NCI-H1092 (cell line): ENCODE measurements at regions not wholly inside any gene's neighbourhood (a gene's known extent, or its start where the extent isn't known, plus 50 kb on each side); places are given as distances from the start of the nearest gene placed in this dataset.
"Not testable (repeated sequence)": the region's sequence is repeated elsewhere in the genome, so short reads cannot be mapped to it uniquely, and the experiment has no call there.

ENCODE experiments used
- DNase-seq: peaks from one replicate; lab custom pipeline; 2025; lab: John Stamatoyannopoulos, UW

DNA sequence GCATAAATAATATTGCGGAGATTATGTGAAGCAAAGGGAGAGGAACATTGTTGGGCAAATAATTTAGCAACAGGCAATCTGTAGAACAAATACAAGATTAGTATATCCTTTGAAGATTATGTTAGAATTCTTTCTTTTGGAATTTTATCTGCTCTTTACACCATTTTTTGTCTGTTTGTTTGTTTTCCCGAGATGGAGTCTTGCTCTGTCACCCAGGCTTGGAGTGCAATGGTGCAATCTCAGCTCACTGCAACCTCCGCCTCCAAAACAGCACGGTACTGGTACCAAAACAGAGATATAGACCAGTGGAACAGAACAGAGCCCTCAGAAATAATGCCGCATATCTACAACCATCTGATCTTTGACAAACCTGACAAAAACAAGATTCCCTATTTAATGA, 250.3 kb downstream of the FSIP2 start:
- not testable (repeated sequence) for DNase-seq

DNA sequence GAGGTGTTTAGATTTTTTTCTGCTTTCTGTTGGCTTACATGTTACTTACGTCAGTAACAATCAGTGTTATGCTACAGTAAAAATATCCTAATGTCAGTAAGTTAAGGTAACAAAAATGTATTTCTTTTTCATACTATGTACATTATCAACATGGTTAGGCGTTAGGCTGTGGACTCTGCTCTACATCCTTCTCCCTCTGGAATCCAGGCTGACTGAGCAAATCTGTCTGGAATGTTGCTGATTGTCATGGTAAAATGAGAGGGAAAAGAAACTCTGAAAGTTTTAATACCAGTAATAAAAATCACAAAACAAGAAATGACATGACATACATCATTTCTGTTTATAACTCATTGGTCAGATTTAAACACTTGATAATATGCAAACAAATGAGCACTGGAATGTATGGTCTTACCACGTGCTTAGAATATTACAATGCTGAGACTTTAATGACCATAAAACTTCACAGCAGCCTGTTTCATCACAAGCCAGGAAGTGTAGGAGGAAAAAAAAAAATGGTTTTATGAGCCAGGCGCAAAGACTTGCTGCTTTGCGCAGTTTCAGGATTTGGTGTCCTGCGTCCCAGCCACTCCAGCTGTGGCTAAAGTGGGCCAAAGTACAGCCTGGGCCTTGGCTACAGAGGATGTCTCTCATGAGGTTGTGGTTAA, 252.4 kb downstream of the FSIP2 start:
- DNase-seq: no peak

DNA sequence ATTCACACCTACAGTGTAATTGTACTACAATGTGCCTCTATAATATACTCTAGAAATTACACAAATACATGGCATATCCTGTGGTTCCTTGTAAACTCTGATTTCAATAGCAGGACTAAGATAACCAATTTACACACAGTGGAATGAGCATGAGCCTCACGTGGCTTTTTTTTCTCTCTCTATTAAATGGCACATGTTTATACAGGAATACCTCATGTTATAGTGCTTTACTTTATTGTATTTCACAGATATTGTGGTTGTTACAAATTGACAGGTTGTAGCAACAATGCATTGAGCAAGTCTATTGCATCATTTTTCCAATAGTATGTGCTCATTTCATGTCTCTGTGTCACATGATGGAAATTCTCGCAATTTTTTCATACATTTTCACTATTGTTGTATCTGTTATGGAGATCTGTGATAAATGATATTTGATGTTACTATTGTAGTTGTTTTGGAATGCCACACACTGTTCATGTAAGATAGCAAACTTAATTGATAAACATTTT, 260.0 kb downstream of the FSIP2 start:
- DNase-seq: no peak

DNA sequence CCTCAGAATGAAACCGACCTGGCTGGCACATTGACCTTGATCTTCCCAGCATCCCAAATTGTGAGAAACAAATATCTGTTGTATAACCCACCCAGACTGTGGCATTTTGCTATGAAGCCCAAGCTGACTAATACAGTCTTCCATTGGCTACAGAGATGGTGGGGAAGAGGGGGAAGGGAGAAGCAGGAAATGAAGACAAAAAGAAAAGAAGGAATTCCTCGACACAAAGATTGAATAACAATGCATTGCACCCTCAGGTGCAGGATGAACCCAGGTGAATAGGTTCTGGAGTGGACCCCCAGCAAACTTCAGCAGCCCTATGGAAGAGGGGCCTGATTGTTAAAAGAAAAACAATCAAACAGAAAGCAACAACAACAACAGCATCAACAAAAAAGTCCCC, 270.7 kb downstream of the FSIP2 start:
- DNase-seq: no peak

DNA sequence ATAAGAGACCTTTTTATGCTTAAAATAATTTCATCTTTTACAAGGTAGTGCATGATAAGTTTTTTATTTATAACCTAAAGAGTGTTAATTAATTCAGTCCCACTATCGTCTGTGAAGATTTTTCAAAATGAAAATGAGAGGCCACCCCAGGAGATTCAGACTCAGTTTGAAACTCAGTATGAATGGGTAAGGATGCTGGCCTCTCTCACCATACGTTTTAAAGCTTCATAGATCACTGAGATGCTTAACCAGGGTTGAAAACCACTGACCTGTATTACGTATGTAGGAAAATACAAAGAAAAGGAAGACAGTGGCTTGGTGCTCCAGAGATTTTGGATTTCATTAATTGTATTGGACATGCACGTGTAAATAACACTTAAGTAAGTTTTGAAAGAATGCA, 278.7 kb downstream of the FSIP2 start:
- no peak for DNase-seq

- no peak for DNase-seq
These were observed 286.3 kb downstream of the FSIP2 start for GRCh38 chr2:186024921-186025320.

DNA sequence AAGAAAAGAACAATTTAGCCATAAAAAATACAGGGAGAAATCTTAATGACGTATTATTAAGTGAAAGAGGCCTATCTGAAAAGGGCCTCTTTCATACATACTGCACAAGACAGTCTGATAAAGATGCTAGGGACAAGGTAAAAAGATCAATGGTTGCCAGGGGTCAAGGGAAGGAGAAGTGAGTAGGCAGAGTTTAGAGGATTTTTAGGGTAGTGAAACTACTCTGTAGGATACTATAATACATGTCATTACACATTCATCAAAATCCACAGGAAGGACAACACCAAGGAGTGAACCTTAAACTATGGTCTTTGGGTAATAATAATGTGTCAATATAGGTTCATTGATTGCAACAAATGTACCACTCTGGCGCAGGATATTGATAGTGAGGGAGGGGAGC, 289.3 kb downstream of the FSIP2 start:
- no peak for DNase-seq

GRCh38 chr2:186031229-186031628, 292.6 kb downstream of the FSIP2 start:
- no peak for DNase-seq

- no peak for DNase-seq
These were observed 293.6 kb downstream of the FSIP2 start for GRCh38 chr2:186032102-186032738.

DNA sequence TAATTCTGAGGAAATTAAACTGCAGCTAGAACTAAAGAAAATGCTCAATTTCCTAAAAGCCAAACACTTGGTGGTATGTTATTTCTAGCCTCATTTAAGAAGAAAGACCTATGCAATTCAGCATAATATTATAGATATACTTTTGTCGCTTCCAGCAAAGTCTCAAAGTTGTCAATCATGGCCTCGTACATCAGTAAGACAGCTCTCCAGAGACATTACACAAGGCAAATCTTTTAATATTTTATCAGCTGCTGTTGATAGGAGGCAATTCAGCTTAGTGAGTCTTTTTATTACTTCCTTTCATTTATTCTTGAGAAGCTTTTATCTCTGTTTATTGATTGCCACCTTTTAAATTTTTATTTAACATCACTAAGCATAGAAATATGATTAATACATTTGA, 294.3 kb downstream of the FSIP2 start:
- no peak for DNase-seq

DNA sequence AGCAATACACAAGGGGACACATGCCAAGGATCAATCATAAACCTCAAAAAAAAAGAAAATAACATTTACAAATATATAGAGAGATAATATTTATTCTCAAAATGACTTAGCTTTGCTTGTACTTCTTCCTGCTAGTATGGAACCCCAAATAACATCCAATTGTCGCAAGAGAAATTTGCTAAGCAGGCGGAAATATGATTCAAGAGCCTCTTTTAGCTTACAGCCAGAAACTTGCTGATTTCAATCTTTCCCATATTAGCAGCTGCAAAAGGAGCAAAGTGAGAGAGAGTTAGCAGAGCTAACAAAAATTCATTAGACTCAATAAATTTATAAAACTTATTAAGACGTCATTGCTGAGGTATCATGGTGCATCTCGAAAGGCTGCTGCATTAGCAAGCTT, 294.9 kb downstream of the FSIP2 start:
- DNase-seq: no peak

DNA sequence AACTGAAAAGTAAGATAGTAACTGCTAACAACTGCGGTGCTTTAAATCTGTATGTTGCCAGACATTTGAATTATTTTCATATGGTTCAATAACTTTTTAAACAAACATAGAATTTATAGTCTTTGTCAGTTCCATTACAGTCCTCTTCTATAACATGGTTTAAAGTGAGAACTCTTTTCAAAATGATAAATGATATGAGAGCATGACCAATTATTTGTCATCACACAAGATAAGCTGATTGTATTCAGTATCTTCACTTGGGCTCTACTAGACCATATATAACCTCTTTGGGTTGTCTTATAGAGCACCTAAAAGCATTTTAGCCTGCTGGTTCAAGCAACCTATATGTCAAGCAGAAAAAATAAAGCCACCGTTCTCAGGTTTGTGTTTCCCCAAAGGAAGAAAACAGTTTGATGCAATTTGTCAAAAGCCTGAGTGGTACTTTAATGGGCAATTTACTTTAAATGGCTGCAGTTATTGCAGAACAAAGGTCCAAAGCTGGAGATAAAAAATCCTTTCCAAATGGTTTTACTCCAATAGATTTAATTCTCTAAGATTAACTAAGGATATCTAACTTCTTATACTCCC, 298.4 kb downstream of the FSIP2 start:
- DNase-seq: no peak

DNA sequence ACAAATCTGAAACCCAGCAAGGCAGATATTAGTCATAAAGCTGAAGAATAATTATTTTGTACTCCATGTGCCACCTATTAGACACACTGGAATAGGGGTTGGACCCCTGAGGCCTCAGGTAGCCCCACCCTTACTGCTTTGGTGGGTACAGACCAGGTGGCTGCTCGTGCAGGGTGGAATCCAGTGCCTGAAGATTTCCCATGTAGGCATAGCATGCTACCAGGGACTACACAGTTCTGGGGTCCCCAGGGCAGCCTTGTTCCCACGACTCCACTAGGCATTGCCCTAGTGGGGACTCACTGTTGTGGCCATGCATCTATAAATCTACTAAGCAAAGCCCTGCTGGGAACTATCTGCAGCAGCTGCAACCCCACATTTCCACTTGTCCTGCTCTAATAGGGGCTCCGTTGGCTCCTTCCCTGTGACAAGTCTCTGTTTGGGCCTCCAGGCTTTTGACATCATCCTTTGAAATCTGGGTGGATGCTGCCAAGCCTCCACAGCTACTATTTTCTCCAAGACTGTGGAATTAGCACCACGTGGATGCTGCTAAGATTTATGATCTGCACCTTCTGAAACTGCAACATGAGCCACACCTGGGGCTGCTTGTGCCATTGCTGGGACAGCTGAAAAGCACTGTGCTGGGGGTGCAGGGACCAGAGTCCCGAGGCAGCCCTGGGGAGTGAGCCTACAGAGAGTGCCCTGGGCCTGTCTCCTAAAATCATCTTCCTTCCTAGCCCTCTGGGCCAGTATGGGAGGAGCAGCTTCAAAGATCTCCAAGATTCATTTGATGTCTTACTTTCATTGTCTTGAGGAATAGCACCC, 303.8 kb downstream of the FSIP2 start:
- DNase-seq: no peak

DNA sequence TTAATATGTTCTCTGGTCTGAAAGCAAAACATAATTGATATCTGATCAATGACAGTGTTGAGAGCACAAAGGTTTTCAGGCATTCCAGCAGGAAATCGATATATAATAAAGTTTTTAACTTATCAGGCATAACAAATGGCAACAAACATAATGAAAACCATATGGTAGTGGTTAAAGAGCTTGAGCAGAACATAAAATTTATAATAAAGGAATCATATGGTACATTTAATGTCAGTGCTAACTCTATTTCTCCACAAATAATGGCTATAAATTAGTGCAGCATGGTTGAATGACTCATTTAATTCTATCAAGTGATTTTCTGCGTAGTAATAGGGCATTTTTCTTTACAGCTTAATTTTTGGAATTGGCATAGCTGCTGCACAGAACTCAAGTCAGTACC, 306.2 kb downstream of the FSIP2 start:
- DNase-seq: no peak

DNA sequence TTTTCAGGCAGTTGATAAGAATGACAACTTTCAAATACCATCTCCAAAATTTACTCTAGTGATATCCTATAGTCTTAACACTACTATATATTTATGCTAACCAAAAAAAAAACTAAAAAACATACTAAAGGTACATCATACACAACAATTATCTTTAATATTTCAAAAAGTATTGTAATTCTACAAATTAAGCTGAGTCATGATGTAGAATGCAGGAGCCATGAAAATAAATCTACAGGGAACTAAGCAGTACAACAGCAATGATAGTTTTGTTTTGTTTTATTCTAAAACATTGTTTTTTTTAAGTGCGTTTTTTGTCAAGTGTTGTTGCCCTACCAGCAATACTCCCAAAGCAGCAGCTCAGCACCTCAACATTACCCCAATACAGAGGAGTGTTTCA, 314.3 kb downstream of the FSIP2 start:
- DNase-seq: no peak

GRCh38 chr2:186058614-186059013, 320.0 kb downstream of the FSIP2 start:
- DNase-seq: no peak

GRCh38 chr2:186059096-186059495, 320.5 kb downstream of the FSIP2 start:
- no peak for DNase-seq

DNA sequence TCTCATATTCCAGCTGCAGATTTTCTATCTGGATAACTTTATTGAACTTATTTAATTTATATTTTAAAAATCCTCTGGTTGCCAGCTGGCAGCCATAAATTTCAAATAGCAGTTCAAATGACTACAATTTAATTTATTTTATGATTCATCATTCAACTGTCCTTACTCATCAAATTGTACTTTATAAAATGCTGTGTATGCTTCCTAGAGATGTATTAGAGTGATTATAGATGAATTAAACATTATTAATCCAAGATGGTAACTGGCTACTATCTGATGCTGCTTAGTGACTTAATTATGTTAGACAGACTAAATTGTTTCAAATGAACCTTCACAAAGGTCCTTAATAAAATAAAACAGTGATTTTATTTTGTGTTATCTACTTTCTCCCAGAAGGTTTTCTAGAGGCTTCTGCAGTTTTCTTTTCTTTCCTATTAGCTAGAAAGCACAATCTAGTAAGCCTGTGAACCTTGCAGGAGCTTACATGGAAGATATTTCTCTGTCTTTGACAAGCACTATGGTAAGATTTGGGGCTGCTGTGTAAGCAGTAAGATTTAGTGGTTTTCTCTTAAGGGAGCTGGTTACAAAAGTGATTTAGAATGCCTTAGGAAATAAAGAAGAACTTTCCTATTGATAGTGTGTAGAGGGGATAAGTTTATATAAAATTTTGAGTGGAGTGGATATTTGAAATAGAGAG, 322.3 kb downstream of the FSIP2 start:
- no peak for DNase-seq

- no peak for DNase-seq
These were observed 325.9 kb downstream of the FSIP2 start for GRCh38 chr2:186064507-186064906.

- no peak for DNase-seq
These were observed 326.9 kb downstream of the FSIP2 start for GRCh38 chr2:186065491-186065890.

DNA sequence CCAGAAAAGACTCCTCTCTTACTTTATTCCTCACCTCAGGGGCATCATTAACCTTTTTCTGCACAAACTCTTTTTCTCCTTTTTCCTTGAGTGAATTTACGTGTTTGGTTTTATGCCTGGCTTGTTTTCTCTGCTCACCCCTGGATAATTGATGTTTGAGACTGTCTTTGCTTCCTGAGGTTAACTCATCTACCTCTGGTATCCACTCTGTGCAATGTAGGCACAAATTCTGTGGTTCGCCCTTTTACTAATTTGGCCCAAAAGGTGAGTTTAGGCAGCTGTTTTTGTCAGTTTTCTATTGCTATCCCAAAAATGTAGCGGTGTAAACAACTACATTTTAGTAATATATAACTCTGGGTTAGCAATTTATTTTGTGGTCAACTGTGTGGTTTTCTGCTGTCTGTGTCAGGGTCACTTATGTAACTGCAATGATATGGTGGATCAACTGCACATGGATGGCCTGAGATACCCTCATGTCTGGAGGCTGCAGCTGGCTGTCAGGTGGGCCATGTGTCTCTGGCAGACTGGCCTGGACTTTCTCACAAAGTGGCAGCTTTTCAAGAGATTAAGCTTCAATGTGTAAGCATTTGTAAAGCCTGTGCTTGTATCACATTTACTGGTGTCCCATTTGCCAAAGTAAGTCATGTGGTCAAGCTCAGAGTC, 329.7 kb downstream of the FSIP2 start:
- DNase-seq: no peak
